GM19467 (cell line): ENCODE measurements at regions not wholly inside any gene's neighbourhood (a gene's known extent, or its start where the extent isn't known, plus 50 kb on each side); places are given as distances from the start of the nearest gene placed in this dataset.

Experiments
- ATAC-seq: cut with Tn5 transposase; IDR thresholded peaks from one replicate; pipeline ENCODE4 v1.9.1; 2021; ENCODE audit warnings: mild to moderate bottlenecking, moderate library complexity; ENCODE audit not compliant: unreplicated experiment

DNA sequence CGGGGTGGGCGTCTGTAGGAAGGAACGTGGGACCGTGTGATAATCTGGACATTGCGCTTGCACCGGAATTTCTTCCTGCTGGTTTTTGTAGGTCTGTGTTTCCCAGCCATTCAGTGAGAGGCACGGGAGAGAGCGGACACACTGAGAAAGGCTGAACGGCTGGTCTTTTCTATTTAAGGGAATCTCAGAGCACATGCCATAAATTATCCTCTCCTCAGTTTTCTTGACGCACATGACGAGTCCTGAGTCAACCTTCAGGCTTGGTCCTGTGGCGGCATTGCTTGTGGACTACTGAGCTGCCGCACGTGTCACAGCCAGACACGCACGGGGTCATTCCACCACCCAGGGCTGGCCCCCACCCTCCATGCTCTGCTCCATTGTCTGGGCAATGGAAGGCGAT, 519.3 kb upstream of the ID2 start:
- ATAC-seq, result no peak

DNA sequence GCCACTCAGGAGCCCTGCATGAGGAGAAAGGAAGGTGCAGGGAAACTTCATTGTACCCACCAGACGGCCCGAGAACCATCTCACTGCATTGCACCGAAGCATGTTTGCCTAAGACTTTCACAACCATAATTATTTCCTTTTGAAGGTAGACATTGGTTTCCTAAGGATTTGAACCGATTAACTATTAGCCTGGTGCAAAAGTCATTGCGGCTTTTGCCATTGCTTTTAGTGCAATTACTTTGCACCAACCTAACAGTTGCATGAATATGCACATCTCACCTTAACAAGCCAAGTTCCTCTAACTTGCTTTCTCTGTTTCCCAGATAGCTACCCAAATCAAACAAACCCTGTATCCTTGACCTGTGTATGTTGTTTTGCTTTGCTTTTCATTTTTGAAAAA, 516.3 kb upstream of the ID2 start:
- no peak for ATAC-seq

DNA sequence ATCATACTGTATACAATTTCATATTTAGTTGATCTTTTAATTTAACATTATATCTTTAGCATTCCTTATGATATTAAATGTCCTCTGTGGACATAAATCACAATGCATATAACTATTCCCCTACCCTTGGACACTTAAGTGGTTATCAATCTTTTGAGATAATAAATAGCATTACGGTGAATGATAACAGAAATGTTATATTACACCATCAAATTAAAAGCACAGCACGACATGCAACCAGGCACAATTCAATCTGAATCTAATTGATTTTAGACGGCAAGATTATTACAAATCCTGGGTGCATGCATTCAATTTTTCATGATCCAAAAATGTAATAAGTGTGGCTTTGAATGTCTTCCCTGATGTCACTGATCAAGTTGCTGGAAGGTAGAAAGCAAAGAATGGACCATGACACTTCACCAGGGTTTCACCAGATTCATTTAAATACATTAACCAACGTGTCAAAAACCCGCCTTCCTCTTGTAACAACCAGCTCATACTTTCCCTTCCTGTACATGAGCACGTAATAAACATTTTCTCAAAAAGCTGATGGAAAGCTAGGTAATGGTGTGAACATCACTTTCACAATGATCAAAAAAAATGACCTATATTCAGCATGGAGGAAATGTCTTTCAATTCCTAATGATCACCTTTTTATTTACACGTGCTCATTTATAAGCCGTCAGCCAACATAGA, 513.7 kb upstream of the ID2 start:
- no peak for ATAC-seq

- no peak for ATAC-seq
Observed at GRCh38 chr2:8168876-8169424, 512.9 kb upstream of the ID2 start.

DNA sequence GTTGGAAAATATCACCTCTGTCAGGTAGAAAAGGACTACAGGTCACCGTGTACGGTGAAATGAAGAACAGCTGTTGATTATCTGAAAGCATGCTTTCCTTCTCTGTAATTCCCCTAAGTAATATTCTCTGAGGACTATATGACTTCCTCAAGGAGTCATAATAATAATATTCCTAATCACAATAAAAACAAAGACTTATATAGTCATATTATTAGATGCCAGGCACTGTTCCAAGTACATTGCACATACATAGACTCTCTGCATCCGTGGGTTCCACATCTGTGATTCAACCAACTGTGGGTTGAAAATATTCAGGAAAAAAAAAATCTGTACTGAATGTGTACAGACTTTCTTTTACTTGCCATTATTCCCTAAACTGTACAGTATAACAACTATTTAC, 512.4 kb upstream of the ID2 start:
- no peak for ATAC-seq

- ATAC-seq, result no peak
Observed at GRCh38 chr2:8170552-8171327, 511.1 kb upstream of the ID2 start.

GRCh38 chr2:8171608-8172007, 510.2 kb upstream of the ID2 start:
- no peak for ATAC-seq

GRCh38 chr2:8172661-8173060, 509.2 kb upstream of the ID2 start:
- ATAC-seq, result no peak

DNA sequence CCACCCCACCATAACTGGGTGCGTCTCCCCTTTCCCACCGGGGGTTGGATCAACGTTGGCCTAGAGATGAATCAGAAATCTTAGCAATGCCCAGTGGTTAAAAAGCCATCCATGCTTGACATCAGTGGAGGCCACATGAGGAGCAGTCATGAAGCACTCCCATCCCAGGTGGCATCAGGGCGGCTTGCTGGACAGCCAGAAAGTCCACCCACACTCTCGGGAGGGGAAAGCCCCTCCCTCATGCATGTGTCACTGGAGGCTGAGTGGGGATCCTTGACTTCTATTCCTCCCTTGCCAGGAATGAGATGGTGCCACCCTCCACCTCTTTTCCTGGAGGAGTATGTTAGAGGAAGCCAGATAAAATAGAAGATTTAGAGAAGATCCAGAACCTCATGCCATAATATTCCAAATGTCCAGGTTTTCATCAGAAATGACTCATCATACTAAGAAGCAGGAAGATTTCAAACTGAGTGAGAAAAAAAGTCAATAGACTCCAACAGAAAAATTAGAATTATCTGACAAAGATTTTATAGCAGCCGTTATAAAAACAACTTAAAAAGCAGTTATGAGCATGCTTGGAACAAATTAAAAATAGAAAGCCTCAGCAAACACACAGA, 507.1 kb upstream of the ID2 start:
- ATAC-seq, result no peak

DNA sequence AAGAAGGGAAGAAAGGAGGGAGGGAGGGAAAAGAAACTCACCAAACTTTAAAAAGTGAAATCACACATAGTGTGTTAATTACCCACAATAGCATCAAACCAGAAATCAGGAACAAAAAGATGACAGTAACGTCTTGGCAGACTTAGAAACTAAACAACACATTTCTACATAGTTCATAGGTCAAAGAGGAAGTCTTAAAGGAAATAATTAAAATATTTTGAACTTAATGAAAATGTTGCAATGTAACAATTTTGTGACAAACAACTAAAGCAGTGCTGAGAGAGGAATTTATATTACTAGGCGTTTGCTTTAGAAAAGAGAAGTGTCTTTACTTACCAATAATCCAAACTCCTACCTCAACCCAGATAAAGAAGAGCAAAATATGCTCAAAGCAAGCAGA, 505.0 kb upstream of the ID2 start:
- ATAC-seq, result no peak

- ATAC-seq, result no peak
Observed at GRCh38 chr2:8177566-8177965, 504.3 kb upstream of the ID2 start.

DNA sequence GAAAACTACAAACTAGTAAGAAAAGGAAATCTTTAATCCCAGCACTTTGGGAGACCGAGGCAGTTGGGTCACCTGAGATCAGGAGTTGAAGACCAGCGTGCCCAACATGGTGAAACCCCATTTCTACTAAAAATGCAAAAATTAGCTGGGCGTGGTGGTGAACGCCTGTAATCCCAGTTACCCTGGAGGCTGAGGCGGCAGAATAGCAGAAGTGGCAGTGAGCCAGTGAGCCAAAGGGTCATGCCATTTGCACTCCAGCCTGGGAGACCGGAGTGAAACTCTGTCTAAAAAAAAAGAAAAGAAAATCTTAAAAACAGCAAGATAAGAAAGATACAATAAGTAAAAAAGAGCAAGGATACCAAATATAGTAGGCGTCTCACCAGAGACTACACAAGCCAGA, 502.9 kb upstream of the ID2 start:
- no peak for ATAC-seq

GRCh38 chr2:8189316-8189715, 492.5 kb upstream of the ID2 start:
- ATAC-seq, result no peak

DNA sequence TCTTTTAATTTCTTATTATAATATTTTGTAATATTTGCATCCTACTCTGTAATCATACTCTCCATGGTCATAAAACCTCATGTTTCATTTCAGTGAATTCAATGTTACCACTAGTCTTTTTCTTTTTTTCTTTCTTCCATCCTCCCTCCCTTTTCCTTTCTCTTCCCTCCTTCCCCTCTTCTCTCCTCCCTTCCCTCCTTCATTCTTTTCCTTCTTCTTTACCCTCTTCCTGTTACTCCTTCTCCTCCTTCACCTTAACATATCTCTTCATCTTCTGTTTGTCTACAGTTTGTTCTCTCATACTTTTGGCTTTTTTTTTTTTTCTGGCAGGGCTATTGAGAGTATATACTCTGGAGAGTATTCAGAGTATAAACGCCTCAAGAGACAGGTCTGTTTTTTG, 491.6 kb upstream of the ID2 start:
- no peak for ATAC-seq

GRCh38 chr2:8191427-8191826, 490.4 kb upstream of the ID2 start:
- ATAC-seq, result no peak

DNA sequence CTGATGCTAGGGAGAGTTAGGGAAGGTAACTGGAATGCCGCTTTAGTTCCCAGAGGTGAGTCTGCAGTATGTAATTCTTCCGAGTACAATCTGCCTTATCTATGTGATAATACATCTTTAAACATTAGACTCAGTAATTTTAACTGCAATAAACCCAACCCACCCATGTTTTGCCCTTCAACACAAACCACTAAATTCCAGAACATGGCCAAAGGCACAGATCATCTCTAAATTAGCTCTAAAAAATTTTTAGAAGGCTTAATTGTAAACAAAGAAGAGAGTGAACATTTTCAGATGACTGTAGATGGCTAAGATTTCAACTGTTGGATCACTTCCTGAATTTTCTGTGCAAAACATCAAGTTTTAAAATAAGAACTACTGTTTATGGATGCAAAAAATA, 488.7 kb upstream of the ID2 start:
- ATAC-seq, result no peak

DNA sequence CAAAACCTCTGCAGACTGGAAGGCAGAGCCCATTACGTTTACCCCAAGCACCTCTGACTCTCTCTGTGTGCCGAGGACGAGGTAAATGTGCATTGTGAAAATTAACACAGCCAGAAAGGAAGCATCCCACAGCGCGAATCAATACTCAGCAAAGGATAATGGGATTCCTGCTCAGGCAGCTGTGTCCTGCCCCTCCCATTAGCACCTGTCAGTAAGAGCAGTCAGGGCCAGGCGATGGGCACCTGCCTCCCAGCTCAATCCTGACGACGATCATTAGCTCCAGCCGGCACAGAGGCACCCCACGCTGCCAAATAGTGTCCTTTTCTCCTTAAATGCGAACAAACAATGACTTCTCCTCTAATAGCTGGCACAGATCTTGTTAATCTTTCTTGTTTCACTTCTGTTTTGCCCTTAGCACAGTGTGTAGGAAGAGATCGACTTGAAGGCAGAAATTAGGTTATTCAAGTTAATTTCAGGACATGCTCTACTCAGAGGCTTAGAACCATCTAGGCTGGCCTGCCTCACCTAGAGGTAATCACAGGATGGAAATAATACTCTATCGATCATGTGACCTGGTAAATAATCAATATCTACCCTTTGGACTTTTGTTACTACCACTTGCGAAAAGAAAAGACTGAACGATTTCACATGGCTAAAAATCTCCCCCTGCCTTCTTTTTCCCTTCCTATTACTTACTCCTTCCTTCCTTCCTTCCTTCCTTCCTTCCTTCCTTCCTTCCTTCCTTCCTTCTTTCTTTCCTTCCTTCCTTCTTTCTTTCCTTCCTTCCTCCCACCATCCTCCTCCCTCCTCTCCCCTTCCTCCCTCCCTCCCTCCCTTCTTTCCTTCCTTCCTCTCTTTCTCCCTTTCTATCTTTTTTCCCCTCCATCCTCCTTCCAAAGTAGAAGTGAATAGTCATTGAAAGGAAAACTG, 487.9 kb upstream of the ID2 start:
- ATAC-seq, result no peak

DNA sequence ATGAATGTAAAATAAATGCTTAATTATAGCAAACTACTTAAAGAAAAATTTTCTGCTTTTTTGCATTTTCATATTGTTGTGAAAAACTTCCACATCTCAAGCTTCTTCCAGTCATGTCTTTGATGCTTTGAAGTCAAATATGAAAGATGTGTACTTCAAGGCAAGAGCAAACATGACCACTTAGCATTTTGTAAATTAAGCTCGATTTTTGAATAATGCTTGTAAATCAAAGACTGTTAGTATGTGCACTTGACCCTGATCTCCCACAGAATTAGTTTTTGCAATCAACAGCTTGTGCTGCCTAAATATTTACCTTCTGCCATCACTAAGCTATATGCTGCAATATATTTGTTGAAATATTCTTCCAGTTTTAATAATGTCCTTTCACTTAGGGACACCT, 486.1 kb upstream of the ID2 start:
- no peak for ATAC-seq

DNA sequence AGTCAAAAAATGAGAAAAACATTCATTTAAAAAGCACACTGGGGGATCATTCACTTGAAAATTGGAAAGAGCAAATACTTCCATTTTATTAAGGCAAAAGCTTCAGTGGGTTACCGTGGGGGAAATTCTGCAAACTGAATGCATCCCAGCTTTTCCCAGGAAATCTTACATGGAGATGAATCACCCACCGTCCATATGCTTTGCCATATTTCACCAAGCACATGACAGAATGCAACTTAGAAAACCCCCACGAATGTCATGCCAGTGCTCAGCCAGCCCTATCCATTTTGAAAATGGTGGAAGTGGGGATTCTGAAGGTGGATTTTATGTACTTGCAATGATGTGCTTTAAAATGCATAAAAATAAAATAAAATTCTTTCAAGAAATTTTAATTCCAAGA, 485.5 kb upstream of the ID2 start:
- no peak for ATAC-seq

- ATAC-seq, result no peak
Observed at GRCh38 chr2:8197101-8197500, 484.8 kb upstream of the ID2 start.

DNA sequence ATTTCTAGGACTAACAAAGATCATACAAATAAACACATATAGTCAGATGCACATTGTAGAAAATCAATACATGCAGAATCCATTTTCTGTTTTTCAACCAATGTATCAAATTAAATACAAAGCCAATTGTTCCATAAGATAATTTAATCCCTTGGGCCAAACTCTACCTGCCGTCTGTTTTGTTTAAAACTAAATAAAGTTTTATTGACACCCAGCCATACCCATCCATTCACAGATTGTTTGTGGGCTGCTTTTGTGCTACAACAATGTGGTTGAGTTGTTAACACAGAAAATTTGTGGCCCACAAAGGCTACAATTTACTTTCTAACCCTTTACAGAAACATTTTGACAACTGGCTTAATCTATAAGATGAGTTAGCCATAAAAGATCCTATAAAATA, 484.0 kb upstream of the ID2 start:
- ATAC-seq, result no peak
